SK-N-SH (cell line): ENCODE measurements at regions not wholly inside any gene's neighbourhood (a gene's known extent, or its start where the extent isn't known, plus 50 kb on each side); places are given as distances from the start of the nearest gene placed in this dataset.

Experiments used
- CTCF ChIA-PET: fragments of 300-600, 350-600 bp; formaldehyde crosslinking; extraction: SDS; loops from one replicate; lab custom pipeline; 2021; lab: Yijun Ruan, JAX
- POLR2A ChIA-PET: fragments of 350-600 bp; sonication (Branson Sonifier 250); formaldehyde crosslinking; extraction: SDS; loops from one replicate; lab custom pipeline; 2020; ENCODE audit warnings: antibody characterized with exemption, inconsistent platforms; lab: Yijun Ruan, JAX
- DNase-seq: peaks from one replicate; pipeline ENCODE4 v3.0.0; 2012
- H2AFZ ChIP-seq: fragments of 200-600 bp; sonication (generic); 2 replicates; pipeline ENCODE4 v1.8.1; 2016; ENCODE audit warnings: antibody characterized with exemption, mild to moderate bottlenecking, low read depth
- H3F3A ChIP-seq: fragments of 200-600 bp; sonication (generic); replicated peaks from 2 replicates; pipeline ENCODE3; 2016; ENCODE audit warnings: antibody characterized with exemption, mild to moderate bottlenecking; ENCODE audit not compliant: insufficient read depth
- H3K27ac ChIP-seq, 2 experiments: fragments of 200-500 bp in 1 of 2; fragments of 200-600 bp in 1 of 2; sonication (Bioruptor generic) in 1 of 2; sonication (generic), shearing (Covaris generic) in 1 of 2; 2 replicates each; pipeline versions ENCODE4 v1.5.1 to v1.6.1; 2014 to 2016; ENCODE audit warnings: low read depth in 2 of 2, inconsistent platforms in 1 of 2, low read length in 1 of 2, mild to moderate bottlenecking in 1 of 2, mixed read lengths in 1 of 2
- H3K27me3 ChIP-seq: fragments of 200-600 bp; sonication (generic), shearing (Covaris generic); 2 replicates; pipeline ENCODE4 v1.6.1; 2016; ENCODE audit warnings: mixed run types; ENCODE audit not compliant: insufficient read depth
- H3K36me3 ChIP-seq, 2 experiments: fragments of 200-500 bp in 1 of 2; fragments of 200-600 bp in 1 of 2; sonication (Bioruptor generic) in 1 of 2; sonication (generic) in 1 of 2; replicated peaks in 1 of 2; 2 replicates each; pipeline versions ENCODE3 to v1.5.1; 2014 to 2016; ENCODE audit warnings: low read length in 1 of 2, mild to moderate bottlenecking in 1 of 2; ENCODE audit not compliant: insufficient read depth in 2 of 2, control insufficient read depth in 1 of 2
- H3K4me1 ChIP-seq, 2 experiments: fragments of 200-500 bp in 1 of 2; fragments of 200-600 bp in 1 of 2; sonication (Bioruptor generic) in 1 of 2; sonication (generic), shearing (Covaris generic) in 1 of 2; 2 replicates each; pipeline versions ENCODE4 v1.5.1 to v1.6.1; 2014 to 2016; ENCODE audit warnings: low read depth in 1 of 2, low read length in 1 of 2, mixed run types in 1 of 2; ENCODE audit not compliant: insufficient read depth in 2 of 2, control insufficient read depth in 1 of 2
- H3K4me2 ChIP-seq: fragments of 200-600 bp; sonication (generic), shearing (Covaris generic); 2 replicates; pipeline ENCODE4 v1.6.1; 2017; ENCODE audit warnings: mixed run types
- H3K4me3 ChIP-seq, 2 experiments: fragments of 200-500 bp in 1 of 2; fragments of 200-600 bp in 1 of 2; sonication (Bioruptor generic) in 1 of 2; sonication (generic), shearing (Covaris generic) in 1 of 2; 2 replicates each; pipeline versions ENCODE4 v1.5.1 to v1.8.1; 2014 to 2016; ENCODE audit warnings: low read depth in 2 of 2, inconsistent platforms in 1 of 2, low read length in 1 of 2, mild to moderate bottlenecking in 1 of 2, mixed read lengths in 1 of 2, moderate library complexity in 1 of 2
- H3K79me2 ChIP-seq: fragments of 200-600 bp; sonication (generic); 2 replicates; pipeline ENCODE4 v1.8.1; 2017; ENCODE audit warnings: mild to moderate bottlenecking; ENCODE audit not compliant: insufficient read depth
- H3K9ac ChIP-seq: fragments of 200-600 bp; sonication (generic); 2 replicates; pipeline ENCODE4 v1.6.1; 2017; ENCODE audit warnings: mixed run types
- H3K9me2 ChIP-seq: fragments of 200-600 bp; sonication (generic); 2 replicates; pipeline ENCODE4 v1.6.1; 2017; ENCODE audit warnings: mixed run types
- H3K9me3 ChIP-seq: fragments of 200-600 bp; sonication (generic); 2 replicates; pipeline ENCODE4 v1.6.1; 2017; ENCODE audit warnings: mixed run types, mild to moderate bottlenecking, moderate library complexity
- H4K20me1 ChIP-seq: fragments of 200-600 bp; sonication (generic); 2 replicates; pipeline ENCODE4 v1.6.1; 2017; ENCODE audit warnings: mild to moderate bottlenecking, mixed run types; ENCODE audit not compliant: insufficient read depth
- CHD2 ChIP-seq: fragments of 150-350 bp; IDR thresholded peaks from 2 replicates; pipeline ENCODE4 v1.6.1; 2018; ENCODE audit warnings: low read length; ENCODE audit not compliant: partially characterized antibody
- EZH2phosphoT487 ChIP-seq: fragments of 200-600 bp; sonication (generic); IDR thresholded peaks from 2 replicates; pipeline ENCODE4 v1.6.1; 2017; ENCODE audit warnings: low read depth, mixed run types, mild to moderate bottlenecking, antibody characterized with exemption, moderate library complexity, borderline replicate concordance
- FOXJ3 ChIP-seq: sonication (generic); formaldehyde crosslinking; IDR thresholded peaks from 2 replicates; pipeline ENCODE4 v1.5.1; 2020; ENCODE audit warnings: mild to moderate bottlenecking, missing genetic modification reagents
- GABPA ChIP-seq: IDR thresholded peaks from 2 replicates; pipeline ENCODE4 v1.4.0; 2012; ENCODE audit warnings: low read depth, mild to moderate bottlenecking
- MAX ChIP-seq: IDR thresholded peaks from 2 replicates; pipeline ENCODE4 v1.4.0; 2012; ENCODE audit warnings: low read depth
- MXI1 ChIP-seq: IDR thresholded peaks from 2 replicates; pipeline ENCODE4 v1.6.1; 2012; ENCODE audit warnings: mild to moderate bottlenecking, low read depth, low read length, improper control_type of control experiment
- NFIC ChIP-seq: IDR thresholded peaks from 2 replicates; pipeline ENCODE4 v1.4.0; 2012; ENCODE audit warnings: borderline replicate concordance
- NRF1 ChIP-seq: IDR thresholded peaks from 2 replicates; pipeline ENCODE4 v1.6.1; 2012; ENCODE audit warnings: low read depth, mild to moderate bottlenecking, low read length
- PBX3 ChIP-seq: IDR thresholded peaks from 2 replicates; pipeline ENCODE4; 2012
- RAD21 ChIP-seq: IDR thresholded peaks from 2 replicates; pipeline ENCODE4 v1.6.1; 2012; ENCODE audit warnings: mild to moderate bottlenecking, low read length
- RFX5 ChIP-seq: IDR thresholded peaks from 2 replicates; pipeline ENCODE4 v1.6.1; 2012; ENCODE audit warnings: mild to moderate bottlenecking, improper control_type of control experiment, low read length
- RXRA ChIP-seq: IDR thresholded peaks from 2 replicates; pipeline ENCODE4 v1.4.0; 2012; ENCODE audit warnings: low read depth, mild to moderate bottlenecking, borderline replicate concordance
- USF1 ChIP-seq: IDR thresholded peaks from 2 replicates; pipeline ENCODE4 v1.4.0; 2012; ENCODE audit warnings: low read depth, borderline replicate concordance
- YY1 ChIP-seq: IDR thresholded peaks from 2 replicates; pipeline ENCODE4 v1.4.0; 2012; ENCODE audit warnings: low read depth, mild to moderate bottlenecking
- WGBS: methylation state at CpG from one replicate; pipeline ENCODE4 v1.1.6; 2017; ENCODE audit warnings: low lambda C conversion rate; 5-methylcytosine and 5-hydroxymethylcytosine counted together
- TF ChIP-seq, protein P1 (sequence below): fragments of 200-600 bp; sonication (generic); IDR thresholded peaks from 2 replicates; pipeline ENCODE4 v1.6.1; 2017; ENCODE audit warnings: antibody characterized with exemption, mild to moderate bottlenecking, moderate library complexity
- TF ChIP-seq, protein P2 (sequence below): fragments of 150-350 bp; IDR thresholded peaks from 2 replicates; pipeline ENCODE4 v1.6.1; 2017; ENCODE audit warnings: antibody characterized with exemption, low read length, low read depth, borderline replicate concordance

GRCh38 chr6:68158256-68158655, 476.8 kb upstream of the ADGRB3 start:
- Histone ChIP-seq H3K4me1 (no peaks in the 10 kb centered on the region), H2AFZ (no peak overlapping the region), H3K9me2 (no peaks in the 10 kb centered on the region), H3K36me3 (no peaks in the 10 kb centered on the region), H4K20me1 (no peaks in the 10 kb centered on the region), H3K9ac (no peak overlapping the region), H3K27ac (no peak overlapping the region), H3F3A (no peaks in the 10 kb centered on the region), H3K79me2 (no peaks in the 10 kb centered on the region), H3K9me3 (no peaks in the 10 kb centered on the region), H3K4me2 (no peak overlapping the region), H3K27me3 (no peaks in the 10 kb centered on the region), H3K4me3 (no peak overlapping the region)
- TF ChIP-seq YY1 (no peak), GABPA (no peak), RAD21 (no peak), CHD2 (no peak), MXI1 (no peak), NFIC (no peak), FOXJ3 (CRISPR knock-in tag) (no peak), USF1 (no peak), EZH2phosphoT487 (no peak), MAX (no peak), PBX3 (no peak), RFX5 (no peak), RXRA (no peak), NRF1 (no peak)
- TF ChIP-seq, protein P1, sequence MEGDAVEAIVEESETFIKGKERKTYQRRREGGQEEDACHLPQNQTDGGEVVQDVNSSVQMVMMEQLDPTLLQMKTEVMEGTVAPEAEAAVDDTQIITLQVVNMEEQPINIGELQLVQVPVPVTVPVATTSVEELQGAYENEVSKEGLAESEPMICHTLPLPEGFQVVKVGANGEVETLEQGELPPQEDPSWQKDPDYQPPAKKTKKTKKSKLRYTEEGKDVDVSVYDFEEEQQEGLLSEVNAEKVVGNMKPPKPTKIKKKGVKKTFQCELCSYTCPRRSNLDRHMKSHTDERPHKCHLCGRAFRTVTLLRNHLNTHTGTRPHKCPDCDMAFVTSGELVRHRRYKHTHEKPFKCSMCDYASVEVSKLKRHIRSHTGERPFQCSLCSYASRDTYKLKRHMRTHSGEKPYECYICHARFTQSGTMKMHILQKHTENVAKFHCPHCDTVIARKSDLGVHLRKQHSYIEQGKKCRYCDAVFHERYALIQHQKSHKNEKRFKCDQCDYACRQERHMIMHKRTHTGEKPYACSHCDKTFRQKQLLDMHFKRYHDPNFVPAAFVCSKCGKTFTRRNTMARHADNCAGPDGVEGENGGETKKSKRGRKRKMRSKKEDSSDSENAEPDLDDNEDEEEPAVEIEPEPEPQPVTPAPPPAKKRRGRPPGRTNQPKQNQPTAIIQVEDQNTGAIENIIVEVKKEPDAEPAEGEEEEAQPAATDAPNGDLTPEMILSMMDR, result no peak
- TF ChIP-seq, protein P2, sequence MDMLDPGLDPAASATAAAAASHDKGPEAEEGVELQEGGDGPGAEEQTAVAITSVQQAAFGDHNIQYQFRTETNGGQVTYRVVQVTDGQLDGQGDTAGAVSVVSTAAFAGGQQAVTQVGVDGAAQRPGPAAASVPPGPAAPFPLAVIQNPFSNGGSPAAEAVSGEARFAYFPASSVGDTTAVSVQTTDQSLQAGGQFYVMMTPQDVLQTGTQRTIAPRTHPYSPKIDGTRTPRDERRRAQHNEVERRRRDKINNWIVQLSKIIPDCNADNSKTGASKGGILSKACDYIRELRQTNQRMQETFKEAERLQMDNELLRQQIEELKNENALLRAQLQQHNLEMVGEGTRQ, result no peak
- ChIA-PET CTCF (no interaction called here), POLR2A (no interaction called here)
- 5% methylated on average over 1 of the region's 1 CpG for WGBS
- no peak for DNase-seq
